ENCODE measurements at regions not wholly inside any gene's neighbourhood (a gene's known extent, or its start where the extent isn't known, plus 50 kb on each side); places are given as distances from the start of the nearest gene placed in this dataset.

DNA sequence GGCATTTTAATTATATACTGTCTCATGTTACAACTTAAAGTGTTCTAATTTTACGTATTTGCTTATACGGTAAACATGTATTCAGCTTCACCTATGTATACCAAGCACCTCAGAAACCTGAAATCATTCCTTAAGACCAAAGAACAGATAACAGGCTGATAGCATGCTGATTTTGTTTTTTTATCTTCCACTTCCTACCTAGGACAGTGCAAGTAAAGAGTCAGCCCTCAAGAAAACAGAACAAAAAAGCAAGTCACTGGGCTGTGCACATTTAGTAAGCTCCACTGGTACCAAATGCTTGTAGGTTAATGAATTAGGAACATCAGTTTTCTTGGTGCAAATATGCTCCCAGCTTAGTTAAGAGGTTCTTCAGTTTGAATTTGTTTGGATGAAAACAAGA, 611.3 kb downstream of the VRK1 start:
- no peaks in the 10 kb centered on the region for H3F3A ChIP-seq (ENCODE audit: insufficient read depth, low read length, poor library complexity, severe bottlenecking)
- H3K79me2 ChIP-seq (replicated peaks; ENCODE audit: insufficient read depth, low read length): no peaks in the 10 kb centered on the region
- H4K20me1 ChIP-seq (ENCODE audit: insufficient read depth): no peaks in the 10 kb centered on the region
- H2AFZ ChIP-seq (ENCODE audit: low read depth, low read length): no peak overlapping the region
- H3K27ac ChIP-seq (ENCODE audit: low read length): peak overlapping the region; percentile 98
- no peaks in the 10 kb centered on the region for H3K27me3 ChIP-seq (ENCODE audit: insufficient read depth, low read depth, low read length)
- no peaks in the 10 kb centered on the region for H3K36me3 ChIP-seq (ENCODE audit: insufficient read depth, low read length)
- H3K9me2 ChIP-seq (ENCODE audit: insufficient read depth, low read length): no peaks in the 10 kb centered on the region
- no peak for TF ChIP-seq EZH2 (IDR thresholded peaks at IDR 0.05; ENCODE audit: borderline replicate concordance, insufficient read depth, low read length, poor library complexity, severe bottlenecking)
- TF ChIP-seq, protein P1, sequence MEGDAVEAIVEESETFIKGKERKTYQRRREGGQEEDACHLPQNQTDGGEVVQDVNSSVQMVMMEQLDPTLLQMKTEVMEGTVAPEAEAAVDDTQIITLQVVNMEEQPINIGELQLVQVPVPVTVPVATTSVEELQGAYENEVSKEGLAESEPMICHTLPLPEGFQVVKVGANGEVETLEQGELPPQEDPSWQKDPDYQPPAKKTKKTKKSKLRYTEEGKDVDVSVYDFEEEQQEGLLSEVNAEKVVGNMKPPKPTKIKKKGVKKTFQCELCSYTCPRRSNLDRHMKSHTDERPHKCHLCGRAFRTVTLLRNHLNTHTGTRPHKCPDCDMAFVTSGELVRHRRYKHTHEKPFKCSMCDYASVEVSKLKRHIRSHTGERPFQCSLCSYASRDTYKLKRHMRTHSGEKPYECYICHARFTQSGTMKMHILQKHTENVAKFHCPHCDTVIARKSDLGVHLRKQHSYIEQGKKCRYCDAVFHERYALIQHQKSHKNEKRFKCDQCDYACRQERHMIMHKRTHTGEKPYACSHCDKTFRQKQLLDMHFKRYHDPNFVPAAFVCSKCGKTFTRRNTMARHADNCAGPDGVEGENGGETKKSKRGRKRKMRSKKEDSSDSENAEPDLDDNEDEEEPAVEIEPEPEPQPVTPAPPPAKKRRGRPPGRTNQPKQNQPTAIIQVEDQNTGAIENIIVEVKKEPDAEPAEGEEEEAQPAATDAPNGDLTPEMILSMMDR (IDR thresholded peaks at IDR 0.05; ENCODE audit: poor library complexity, severe bottlenecking): no peak
- no peak for TF ChIP-seq SMC3 (conservative IDR thresholded peaks at IDR 0.05; ENCODE audit: poor library complexity)
- TF ChIP-seq POLR2AphosphoS5 (IDR thresholded peaks at IDR 0.05): no peak
- no peak for TF ChIP-seq EP300 (conservative IDR thresholded peaks at IDR 0.05; ENCODE audit: poor library complexity, severe bottlenecking)
- H3K4me3 ChIP-seq (ENCODE audit: low read length): no peak overlapping the region
- no peak overlapping the region for H3K4me2 ChIP-seq (ENCODE audit: low read length)
- peak overlapping the region; percentile 86 for H3K9ac ChIP-seq (ENCODE audit: low read length)
- no peaks in the 10 kb centered on the region for H3K9me3 ChIP-seq (ENCODE audit: low read length)

DNA sequence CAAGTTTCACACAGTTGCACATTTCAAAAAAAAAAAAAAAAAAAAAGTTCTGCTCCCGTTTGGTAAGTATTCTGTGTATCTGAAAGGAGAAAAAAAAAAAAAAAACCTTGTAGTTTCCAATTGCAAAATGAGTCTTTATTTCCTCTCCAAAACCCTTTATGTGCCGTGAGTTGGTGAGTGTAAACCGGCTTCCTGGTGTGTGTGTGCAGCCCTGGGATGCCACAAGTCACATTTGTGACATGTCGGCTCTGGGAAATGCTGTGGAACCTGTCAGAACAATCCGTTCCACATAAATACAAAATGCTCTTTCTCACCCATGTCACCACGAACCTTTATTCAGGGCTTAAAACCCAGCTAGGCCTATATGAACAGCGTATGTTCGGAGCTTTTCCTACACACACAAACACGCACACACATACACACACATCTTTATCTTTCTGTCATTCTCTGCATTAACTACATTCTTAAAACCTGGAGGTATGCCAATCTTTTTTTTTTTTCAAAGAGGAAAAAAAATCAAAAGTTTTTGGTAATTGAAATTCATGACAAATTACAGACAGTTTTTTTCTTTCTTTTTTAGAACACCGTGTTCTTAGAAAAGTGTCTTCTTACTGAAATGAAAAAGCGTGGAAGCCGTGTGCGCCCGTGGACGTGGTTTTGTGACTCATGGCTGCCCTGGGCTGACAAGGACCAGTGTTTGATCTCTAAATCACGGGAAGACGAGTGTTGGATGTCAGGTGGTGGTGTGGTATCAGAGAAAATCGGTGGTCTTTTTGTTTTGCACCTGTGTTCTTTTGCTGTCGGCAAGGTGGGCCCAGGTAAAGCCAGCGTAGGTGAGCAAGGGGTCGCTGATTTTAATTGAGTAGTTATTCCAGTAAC, 612.0 kb downstream of the VRK1 start:
- peak overlapping the region; percentile 98 for H3K27ac ChIP-seq (ENCODE audit: low read length)
- H3K4me2 ChIP-seq (ENCODE audit: low read length): no peak overlapping the region
- peak overlapping the region; percentile 65 for H3K4me3 ChIP-seq (ENCODE audit: low read length)
- H3K27me3 ChIP-seq (ENCODE audit: insufficient read depth, low read depth, low read length): no peaks in the 10 kb centered on the region
- no peaks in the 10 kb centered on the region for H4K20me1 ChIP-seq (ENCODE audit: insufficient read depth)
- H3K9me2 ChIP-seq (ENCODE audit: insufficient read depth, low read length): no peaks in the 10 kb centered on the region
- no peak overlapping the region for H2AFZ ChIP-seq (ENCODE audit: low read depth, low read length)
- TF ChIP-seq TAF1 (IDR thresholded peaks at IDR 0.05; ENCODE audit: low read depth) (no peak), EP300 (conservative IDR thresholded peaks at IDR 0.05; ENCODE audit: poor library complexity, severe bottlenecking) (peak; percentile 36)
- no peaks in the 10 kb centered on the region for H3F3A ChIP-seq (ENCODE audit: insufficient read depth, low read length, poor library complexity, severe bottlenecking)
- no peaks in the 10 kb centered on the region for H3K9me3 ChIP-seq (ENCODE audit: low read length)
- H3K9ac ChIP-seq (ENCODE audit: low read length): peak overlapping the region; percentile 86
- H3K36me3 ChIP-seq (ENCODE audit: insufficient read depth, low read length): no peaks in the 10 kb centered on the region
- H3K79me2 ChIP-seq (replicated peaks; ENCODE audit: insufficient read depth, low read length): no peaks in the 10 kb centered on the region

DNA sequence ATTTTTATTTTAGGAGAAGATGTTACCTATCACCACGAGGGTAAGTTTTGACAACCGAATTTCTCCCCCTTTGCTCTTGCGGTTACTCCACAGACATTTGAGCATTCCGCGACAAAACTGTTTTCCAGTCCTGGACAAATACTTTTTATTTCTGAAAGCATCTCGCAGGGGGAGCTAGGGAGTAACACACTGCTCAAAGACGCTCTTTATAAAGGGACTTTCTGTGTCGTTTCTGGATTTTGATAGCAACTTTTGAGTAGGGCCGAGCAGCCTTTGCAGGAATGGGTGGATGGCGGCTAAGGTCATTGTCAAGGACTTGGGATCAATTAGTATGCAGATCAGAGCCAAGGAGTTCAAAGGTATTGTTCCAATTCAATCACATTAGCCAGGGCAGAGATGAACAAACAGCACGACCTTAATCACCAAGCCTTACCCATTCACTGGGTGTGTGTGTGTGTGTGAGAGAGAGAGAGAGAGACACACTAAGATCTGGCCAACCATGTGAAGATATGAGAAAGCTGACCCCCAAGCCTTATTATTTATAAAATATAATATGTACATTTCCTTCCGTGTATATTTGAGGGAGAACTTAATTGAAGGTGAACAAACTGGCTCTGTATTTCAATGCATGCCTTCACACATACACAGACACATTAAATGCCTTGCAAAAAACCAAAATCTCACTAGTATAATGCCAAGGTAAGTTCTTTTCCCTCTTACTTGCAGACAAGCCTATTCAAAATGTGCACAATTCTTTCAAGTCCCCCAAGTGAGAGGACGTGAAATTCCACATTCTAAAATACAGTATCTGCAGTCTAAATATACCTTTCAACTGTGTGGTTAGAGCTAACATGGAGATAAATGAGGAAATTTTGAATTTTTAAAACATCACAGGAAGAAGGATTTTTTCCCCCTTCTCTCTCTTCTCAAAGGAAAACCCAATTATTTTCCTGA, 613.8 kb downstream of the VRK1 start:
- Histone ChIP-seq H3K27me3 (ENCODE audit: insufficient read depth, low read depth, low read length) (no peaks in the 10 kb centered on the region), H3K9ac (ENCODE audit: low read length) (peak overlapping the region; percentile 86), H3K9me2 (ENCODE audit: insufficient read depth, low read length) (no peaks in the 10 kb centered on the region), H2AFZ (ENCODE audit: low read depth, low read length) (no peak overlapping the region), H3K4me2 (ENCODE audit: low read length) (peak overlapping the region; percentile 95), H3K79me2 (replicated peaks; ENCODE audit: insufficient read depth, low read length) (peaks cover 4% of the 10 kb centered on the region), H3K4me3 (ENCODE audit: low read length) (peak overlapping the region; percentile 65), H3K36me3 (ENCODE audit: insufficient read depth, low read length) (no peaks in the 10 kb centered on the region), H3K9me3 (ENCODE audit: low read length) (no peaks in the 10 kb centered on the region), H4K20me1 (ENCODE audit: insufficient read depth) (no peaks in the 10 kb centered on the region), H3K27ac (ENCODE audit: low read length) (peak overlapping the region; percentile 98), H3F3A (ENCODE audit: insufficient read depth, low read length, poor library complexity, severe bottlenecking) (peaks cover 6% of the 10 kb centered on the region)
- TF ChIP-seq EZH2 (IDR thresholded peaks at IDR 0.05; ENCODE audit: borderline replicate concordance, insufficient read depth, low read length, poor library complexity, severe bottlenecking) (no peak), POLR2AphosphoS5 (IDR thresholded peaks at IDR 0.05) (no peak), RAD21 (conservative IDR thresholded peaks at IDR 0.05) (peak; percentile 65), SMC3 (conservative IDR thresholded peaks at IDR 0.05; ENCODE audit: poor library complexity) (peak; percentile 71)
- TF ChIP-seq, protein P2, sequence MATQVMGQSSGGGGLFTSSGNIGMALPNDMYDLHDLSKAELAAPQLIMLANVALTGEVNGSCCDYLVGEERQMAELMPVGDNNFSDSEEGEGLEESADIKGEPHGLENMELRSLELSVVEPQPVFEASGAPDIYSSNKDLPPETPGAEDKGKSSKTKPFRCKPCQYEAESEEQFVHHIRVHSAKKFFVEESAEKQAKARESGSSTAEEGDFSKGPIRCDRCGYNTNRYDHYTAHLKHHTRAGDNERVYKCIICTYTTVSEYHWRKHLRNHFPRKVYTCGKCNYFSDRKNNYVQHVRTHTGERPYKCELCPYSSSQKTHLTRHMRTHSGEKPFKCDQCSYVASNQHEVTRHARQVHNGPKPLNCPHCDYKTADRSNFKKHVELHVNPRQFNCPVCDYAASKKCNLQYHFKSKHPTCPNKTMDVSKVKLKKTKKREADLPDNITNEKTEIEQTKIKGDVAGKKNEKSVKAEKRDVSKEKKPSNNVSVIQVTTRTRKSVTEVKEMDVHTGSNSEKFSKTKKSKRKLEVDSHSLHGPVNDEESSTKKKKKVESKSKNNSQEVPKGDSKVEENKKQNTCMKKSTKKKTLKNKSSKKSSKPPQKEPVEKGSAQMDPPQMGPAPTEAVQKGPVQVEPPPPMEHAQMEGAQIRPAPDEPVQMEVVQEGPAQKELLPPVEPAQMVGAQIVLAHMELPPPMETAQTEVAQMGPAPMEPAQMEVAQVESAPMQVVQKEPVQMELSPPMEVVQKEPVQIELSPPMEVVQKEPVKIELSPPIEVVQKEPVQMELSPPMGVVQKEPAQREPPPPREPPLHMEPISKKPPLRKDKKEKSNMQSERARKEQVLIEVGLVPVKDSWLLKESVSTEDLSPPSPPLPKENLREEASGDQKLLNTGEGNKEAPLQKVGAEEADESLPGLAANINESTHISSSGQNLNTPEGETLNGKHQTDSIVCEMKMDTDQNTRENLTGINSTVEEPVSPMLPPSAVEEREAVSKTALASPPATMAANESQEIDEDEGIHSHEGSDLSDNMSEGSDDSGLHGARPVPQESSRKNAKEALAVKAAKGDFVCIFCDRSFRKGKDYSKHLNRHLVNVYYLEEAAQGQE (IDR thresholded peaks at IDR 0.05; ENCODE audit: borderline replicate concordance): no peak
- TF ChIP-seq, protein P1 (IDR thresholded peaks at IDR 0.05; ENCODE audit: poor library complexity, severe bottlenecking): peak; percentile 65

Data from neural cell (in vitro differentiated cells).